ENCODE measurements at regions not wholly inside any gene's neighbourhood (a gene's known extent, or its start where the extent isn't known, plus 50 kb on each side); places are given as distances from the start of the nearest gene placed in this dataset.

- no peaks in the 10 kb centered on the region for H3F3A ChIP-seq (ENCODE audit: control insufficient read depth, insufficient read depth)
- no peaks in the 10 kb centered on the region for H3K79me2 ChIP-seq (ENCODE audit: control insufficient read depth, low read length)
- H3K27ac ChIP-seq (ENCODE audit: low read depth, low read length) = no peak overlapping the region
- H3K9me3 ChIP-seq (ENCODE audit: control insufficient read depth, insufficient read depth, low read length) = no peaks in the 10 kb centered on the region
- H3K27me3 ChIP-seq (ENCODE audit: control insufficient read depth, low read length) = no peaks in the 10 kb centered on the region
- H4K20me1 ChIP-seq (ENCODE audit: control insufficient read depth, insufficient read depth, low read depth, low read length) = no peaks in the 10 kb centered on the region
- no peaks in the 10 kb centered on the region for H3K4me1 ChIP-seq (ENCODE audit: control insufficient read depth, low read length)
- TF ChIP-seq, protein P1, sequence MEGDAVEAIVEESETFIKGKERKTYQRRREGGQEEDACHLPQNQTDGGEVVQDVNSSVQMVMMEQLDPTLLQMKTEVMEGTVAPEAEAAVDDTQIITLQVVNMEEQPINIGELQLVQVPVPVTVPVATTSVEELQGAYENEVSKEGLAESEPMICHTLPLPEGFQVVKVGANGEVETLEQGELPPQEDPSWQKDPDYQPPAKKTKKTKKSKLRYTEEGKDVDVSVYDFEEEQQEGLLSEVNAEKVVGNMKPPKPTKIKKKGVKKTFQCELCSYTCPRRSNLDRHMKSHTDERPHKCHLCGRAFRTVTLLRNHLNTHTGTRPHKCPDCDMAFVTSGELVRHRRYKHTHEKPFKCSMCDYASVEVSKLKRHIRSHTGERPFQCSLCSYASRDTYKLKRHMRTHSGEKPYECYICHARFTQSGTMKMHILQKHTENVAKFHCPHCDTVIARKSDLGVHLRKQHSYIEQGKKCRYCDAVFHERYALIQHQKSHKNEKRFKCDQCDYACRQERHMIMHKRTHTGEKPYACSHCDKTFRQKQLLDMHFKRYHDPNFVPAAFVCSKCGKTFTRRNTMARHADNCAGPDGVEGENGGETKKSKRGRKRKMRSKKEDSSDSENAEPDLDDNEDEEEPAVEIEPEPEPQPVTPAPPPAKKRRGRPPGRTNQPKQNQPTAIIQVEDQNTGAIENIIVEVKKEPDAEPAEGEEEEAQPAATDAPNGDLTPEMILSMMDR (IDR thresholded peaks at IDR 0.05; ENCODE audit: low read depth, low read length, poor library complexity, severe bottlenecking) = no peak
- TF ChIP-seq EZH2phosphoT487 (IDR thresholded peaks at IDR 0.05; ENCODE audit: borderline replicate concordance, low read length) = no peak
- H3K4me3 ChIP-seq (ENCODE audit: low read length) = no peak overlapping the region
- no peaks in the 10 kb centered on the region for H3K36me3 ChIP-seq (ENCODE audit: control insufficient read depth, low read length)
- no peak overlapping the region for H3K4me2 ChIP-seq (ENCODE audit: low read length)
- H3K9me2 ChIP-seq (replicated peaks; ENCODE audit: control insufficient read depth, low read length) = no peaks in the 10 kb centered on the region
Observed at GRCh38 chr4:18631586-18631985, 610.0 kb upstream of the LCORL start.

GRCh38 chr4:18630218-18631110 lies 608.9 kb upstream of the LCORL start:
- Histone ChIP-seq H3K36me3 (ENCODE audit: control insufficient read depth, low read length) (no peaks in the 10 kb centered on the region), H3K4me3 (ENCODE audit: low read length) (no peak overlapping the region)

GRCh38 chr4:18627447-18628005 lies 606.0 kb upstream of the LCORL start:
- Histone ChIP-seq H4K20me1 (ENCODE audit: control insufficient read depth, insufficient read depth, low read depth, low read length) (no peaks in the 10 kb centered on the region), H3F3A (ENCODE audit: control insufficient read depth, insufficient read depth) (no peaks in the 10 kb centered on the region), H3K4me1 (ENCODE audit: control insufficient read depth, low read length) (no peaks in the 10 kb centered on the region), H3K79me2 (ENCODE audit: control insufficient read depth, low read length) (no peaks in the 10 kb centered on the region), H3K27ac (ENCODE audit: low read depth, low read length) (no peak overlapping the region), H3K27me3 (ENCODE audit: control insufficient read depth, low read length) (no peaks in the 10 kb centered on the region), H3K9me2 (replicated peaks; ENCODE audit: control insufficient read depth, low read length) (no peaks in the 10 kb centered on the region), H3K9me3 (ENCODE audit: control insufficient read depth, insufficient read depth, low read length) (no peaks in the 10 kb centered on the region), H3K4me3 (ENCODE audit: low read length) (no peak overlapping the region), H3K36me3 (ENCODE audit: control insufficient read depth, low read length) (no peaks in the 10 kb centered on the region), H3K4me2 (ENCODE audit: low read length) (no peak overlapping the region)
- TF ChIP-seq EZH2phosphoT487 (IDR thresholded peaks at IDR 0.05; ENCODE audit: borderline replicate concordance, low read length) = no peak
- TF ChIP-seq, protein P1 (IDR thresholded peaks at IDR 0.05; ENCODE audit: low read depth, low read length, poor library complexity, severe bottlenecking) = no peak

More at GRCh38 chr4:18630218-18631110, 608.9 kb upstream of the LCORL start:
- Histone ChIP-seq H3K27ac (ENCODE audit: low read depth, low read length) (no peak overlapping the region), H3K79me2 (ENCODE audit: control insufficient read depth, low read length) (no peaks in the 10 kb centered on the region), H4K20me1 (ENCODE audit: control insufficient read depth, insufficient read depth, low read depth, low read length) (no peaks in the 10 kb centered on the region), H3K9me3 (ENCODE audit: control insufficient read depth, insufficient read depth, low read length) (no peaks in the 10 kb centered on the region), H3K9me2 (replicated peaks; ENCODE audit: control insufficient read depth, low read length) (no peaks in the 10 kb centered on the region), H3K27me3 (ENCODE audit: control insufficient read depth, low read length) (no peaks in the 10 kb centered on the region), H3K4me2 (ENCODE audit: low read length) (no peak overlapping the region), H3F3A (ENCODE audit: control insufficient read depth, insufficient read depth) (no peaks in the 10 kb centered on the region), H3K4me1 (ENCODE audit: control insufficient read depth, low read length) (no peaks in the 10 kb centered on the region)
- no peak for TF ChIP-seq EZH2phosphoT487 (IDR thresholded peaks at IDR 0.05; ENCODE audit: borderline replicate concordance, low read length)
- TF ChIP-seq, protein P1 (IDR thresholded peaks at IDR 0.05; ENCODE audit: low read depth, low read length, poor library complexity, severe bottlenecking) = no peak

Data from DOHH2 (cell line).